ENCODE measurements at regions not wholly inside any gene's neighbourhood (a gene's known extent, or its start where the extent isn't known, plus 50 kb on each side); places are given as distances from the start of the nearest gene placed in this dataset.

DNA sequence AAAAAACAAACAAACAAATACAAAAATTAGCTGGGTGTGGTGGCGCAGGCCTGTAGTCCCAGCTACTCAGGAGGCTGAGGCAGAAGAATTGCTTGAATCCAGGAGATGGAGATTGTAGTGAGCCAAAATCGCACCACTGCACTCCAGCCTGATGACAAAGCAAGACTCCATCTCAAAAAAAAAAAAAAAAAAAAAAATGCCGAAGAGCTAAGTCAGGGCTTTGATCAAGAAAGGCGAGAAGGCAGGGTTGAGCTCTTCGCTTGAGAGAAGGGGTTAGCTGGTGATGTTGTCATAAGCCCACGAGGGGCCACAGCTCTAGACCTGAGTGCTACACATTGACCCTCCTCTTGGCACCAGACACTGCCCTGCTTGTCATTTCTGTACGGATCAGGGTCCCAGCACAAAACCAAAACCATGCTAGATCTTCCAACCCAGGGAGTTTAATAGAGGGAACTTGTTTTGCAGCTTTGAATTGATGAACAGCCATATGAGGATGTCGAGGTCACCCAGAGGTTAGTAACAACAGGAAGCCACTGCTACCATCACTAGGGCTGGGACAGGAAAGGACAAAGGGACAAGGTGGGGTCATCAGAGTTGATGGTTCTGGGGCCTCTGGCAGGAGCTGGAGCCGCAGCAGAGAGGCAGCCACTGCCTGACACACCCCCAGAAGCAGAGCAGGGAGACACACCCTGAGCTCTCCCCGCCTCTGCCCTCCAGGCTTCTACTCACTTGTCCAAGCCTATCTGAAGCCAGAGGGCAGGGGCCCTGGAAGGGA, 122.7 kb downstream of the SNX5 start:
- DNase-seq (peak in 1 of 2 donors; percentile 34), ATAC-seq (ENCODE audit: low FRiP score in 2 of 2) (no peak)
- TF ChIP-seq POLR2AphosphoS5 (IDR thresholded peaks at IDR 0.05) (peak; percentile 47 to 75), EP300 (IDR thresholded peaks at IDR 0.05) (peak in 2 of 4 donors; percentile 84 to 87), POLR2A (IDR thresholded peaks at IDR 0.05) (no peak)
- TF ChIP-seq, protein P1, sequence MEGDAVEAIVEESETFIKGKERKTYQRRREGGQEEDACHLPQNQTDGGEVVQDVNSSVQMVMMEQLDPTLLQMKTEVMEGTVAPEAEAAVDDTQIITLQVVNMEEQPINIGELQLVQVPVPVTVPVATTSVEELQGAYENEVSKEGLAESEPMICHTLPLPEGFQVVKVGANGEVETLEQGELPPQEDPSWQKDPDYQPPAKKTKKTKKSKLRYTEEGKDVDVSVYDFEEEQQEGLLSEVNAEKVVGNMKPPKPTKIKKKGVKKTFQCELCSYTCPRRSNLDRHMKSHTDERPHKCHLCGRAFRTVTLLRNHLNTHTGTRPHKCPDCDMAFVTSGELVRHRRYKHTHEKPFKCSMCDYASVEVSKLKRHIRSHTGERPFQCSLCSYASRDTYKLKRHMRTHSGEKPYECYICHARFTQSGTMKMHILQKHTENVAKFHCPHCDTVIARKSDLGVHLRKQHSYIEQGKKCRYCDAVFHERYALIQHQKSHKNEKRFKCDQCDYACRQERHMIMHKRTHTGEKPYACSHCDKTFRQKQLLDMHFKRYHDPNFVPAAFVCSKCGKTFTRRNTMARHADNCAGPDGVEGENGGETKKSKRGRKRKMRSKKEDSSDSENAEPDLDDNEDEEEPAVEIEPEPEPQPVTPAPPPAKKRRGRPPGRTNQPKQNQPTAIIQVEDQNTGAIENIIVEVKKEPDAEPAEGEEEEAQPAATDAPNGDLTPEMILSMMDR (IDR thresholded peaks at IDR 0.05) = peak in 1 of 6 experiments; percentile 5
- Histone ChIP-seq H3K4me1 (peaks cover 30 to 44% (median 40%) of the 10 kb centered on the region in 4 donors), H3K36me3 (no peaks in the 10 kb centered on the region), H3K27ac (peak overlapping the region in 3 of 4 donors; percentile 28 to 76 (median 41)), H3K27me3 (no peaks in the 10 kb centered on the region), H3K4me3 (no peak overlapping the region), H3K9me3 (no peaks in the 10 kb centered on the region)
- 60 to 62% methylated on average over 10 of the region's 10 CpGs for WGBS, 2 donors

DNA sequence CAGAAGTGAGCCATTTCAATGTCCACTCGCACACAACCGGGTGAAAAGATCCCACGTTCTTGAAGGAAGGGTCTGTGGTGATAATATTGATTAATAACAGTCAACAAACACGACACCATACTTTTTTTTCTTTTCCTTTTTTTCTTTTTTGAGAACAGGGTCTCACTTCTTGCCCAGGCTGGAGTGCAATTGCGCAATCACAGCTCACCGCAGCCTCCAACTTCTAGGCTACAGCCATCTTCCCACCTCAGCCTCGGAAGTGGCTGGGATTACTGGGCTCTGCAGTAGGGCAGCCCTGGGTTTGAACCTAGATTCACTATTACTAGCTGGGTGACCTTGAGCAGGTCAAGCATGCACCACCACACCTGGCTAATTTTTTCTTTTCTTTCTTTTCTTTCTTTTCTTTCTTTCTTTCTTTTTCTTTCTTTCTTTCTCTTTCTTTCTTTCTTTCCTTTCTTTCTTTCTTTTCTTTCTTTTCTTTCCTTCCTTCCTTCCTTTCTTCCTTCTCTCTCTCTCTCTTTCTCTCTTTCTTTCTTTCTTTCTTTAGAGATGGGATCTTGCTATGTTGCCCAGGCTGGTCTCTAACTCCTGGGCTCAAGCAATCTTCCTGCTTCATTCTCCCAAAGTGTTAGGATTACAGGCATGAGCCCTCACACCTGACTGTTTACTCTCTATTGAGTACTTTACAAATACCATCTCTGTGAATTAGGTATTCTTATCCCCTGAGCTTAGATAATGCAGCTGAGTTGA, 123.9 kb downstream of the SNX5 start:
- 85 to 86% methylated on average over 6 to 7 of the region's 7 CpGs for whole genome bisulfite sequencing, 2 donors
- TF ChIP-seq EP300 (IDR thresholded peaks at IDR 0.05) = no peak
- no peak for TF ChIP-seq POLR2A (IDR thresholded peaks at IDR 0.05)
- TF ChIP-seq, protein P1 (IDR thresholded peaks at IDR 0.05) = no peak
- TF ChIP-seq POLR2AphosphoS5 (IDR thresholded peaks at IDR 0.05) = no peak
- DNase-seq = no peak
- no peak overlapping the region for H3K4me3 ChIP-seq
- no peaks in the 10 kb centered on the region for H3K36me3 ChIP-seq
- H3K9me3 ChIP-seq = no peaks in the 10 kb centered on the region
- H3K4me1 ChIP-seq = peaks cover 24 to 41% (median 33%) of the 10 kb centered on the region in 4 donors
- H3K27me3 ChIP-seq = no peaks in the 10 kb centered on the region
- peak overlapping the region in 2 of 4 donors; percentile 76 to 88 for H3K27ac ChIP-seq
- no peak for ATAC-seq (ENCODE audit: low FRiP score in 2 of 2)

DNA sequence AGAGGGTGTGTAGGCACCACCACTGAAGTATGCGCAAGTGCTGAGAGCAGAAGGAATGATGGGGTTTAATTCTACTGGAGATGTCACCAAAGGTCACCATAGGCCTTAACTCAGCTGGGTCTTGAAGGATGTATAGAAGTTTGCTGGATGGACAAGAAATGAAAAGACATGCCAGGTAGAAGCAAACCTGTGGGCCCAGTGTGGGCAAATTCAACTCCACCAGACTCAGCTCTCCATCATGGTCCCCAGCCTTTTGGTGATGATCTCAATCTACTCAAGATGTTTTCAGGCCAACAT, 124.5 kb downstream of the SNX5 start:
- ATAC-seq (ENCODE audit: low FRiP score in 2 of 2) (no peak), DNase-seq (no peak)
- 91 to 94% methylated on average over 1 of the region's 1 CpG for WGBS, 2 donors
- Histone ChIP-seq H3K4me1 (peaks cover 24 to 41% (median 33%) of the 10 kb centered on the region in 4 donors), H3K27me3 (no peaks in the 10 kb centered on the region), H3K36me3 (no peaks in the 10 kb centered on the region), H3K27ac (peak overlapping the region; percentile 69 to 88 (median 76)), H3K9me3 (no peaks in the 10 kb centered on the region), H3K4me3 (no peak overlapping the region)
- TF ChIP-seq POLR2A (IDR thresholded peaks at IDR 0.05) (no peak), EP300 (IDR thresholded peaks at IDR 0.05) (no peak), POLR2AphosphoS5 (IDR thresholded peaks at IDR 0.05) (no peak)
- TF ChIP-seq, protein P1 (IDR thresholded peaks at IDR 0.05) = no peak

DNA sequence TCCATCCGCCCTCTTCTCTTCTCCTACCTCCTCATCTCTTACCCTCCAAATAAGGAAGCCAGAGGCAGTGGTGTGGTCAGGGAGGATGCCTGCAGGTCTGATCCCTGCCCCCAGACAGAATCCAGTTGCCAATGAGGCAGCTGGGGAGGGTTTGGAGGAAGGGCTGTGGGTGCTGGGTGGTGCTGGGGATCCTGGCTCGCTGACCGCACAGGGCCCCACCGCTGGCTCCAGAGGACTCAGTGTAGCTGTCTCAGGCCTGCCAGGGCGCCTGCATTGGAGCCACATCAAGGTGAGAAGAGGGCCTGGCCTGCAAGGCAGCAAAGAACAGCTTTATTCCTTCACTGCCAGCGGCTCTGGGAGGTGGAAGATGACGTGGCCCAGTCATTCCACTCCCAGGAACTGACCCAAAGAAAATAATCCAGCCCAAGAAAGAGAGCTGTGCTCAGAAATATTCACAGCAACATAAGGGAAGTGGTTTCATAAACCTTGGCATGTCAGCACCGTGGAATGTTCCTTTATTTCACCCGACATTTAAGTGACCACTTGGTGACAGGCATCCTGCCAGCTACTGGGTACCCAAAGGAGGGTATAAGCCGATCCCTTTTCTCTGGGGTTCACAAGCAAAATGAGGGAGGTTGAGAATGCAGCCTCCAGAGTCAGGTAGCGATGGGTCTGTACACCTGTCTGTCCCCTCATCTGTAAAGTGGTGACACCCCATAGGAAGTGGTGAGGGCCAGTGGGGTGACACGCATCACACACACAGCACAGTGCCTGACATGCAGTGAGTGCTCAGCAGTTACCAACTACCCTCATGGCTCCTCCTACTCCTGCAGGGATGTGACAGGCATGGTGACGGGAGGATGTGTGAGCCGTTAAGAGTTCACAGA, 125.1 kb downstream of the SNX5 start:
- Histone ChIP-seq H3K4me1 (peaks cover 24 to 41% (median 32%) of the 10 kb centered on the region in 4 donors), H3K27ac (peak overlapping the region; percentile 69 to 88 (median 76)), H3K4me3 (no peak overlapping the region), H3K27me3 (no peaks in the 10 kb centered on the region), H3K36me3 (no peaks in the 10 kb centered on the region), H3K9me3 (no peaks in the 10 kb centered on the region)
- WGBS, 2 donors = 39 to 53% methylated on average over 8 to 14 of the region's 14 CpGs
- DNase-seq (peak; percentile 43 to 50), ATAC-seq (ENCODE audit: low FRiP score in 2 of 2) (peak; percentile 56 to 80)
- TF ChIP-seq POLR2A (IDR thresholded peaks at IDR 0.05) (peak in 1 of 4 donors; percentile 36), POLR2AphosphoS5 (IDR thresholded peaks at IDR 0.05) (peak in 1 of 2 donors; percentile 46), EP300 (IDR thresholded peaks at IDR 0.05) (peak in 1 of 4 donors; percentile 25)
- TF ChIP-seq, protein P1 (IDR thresholded peaks at IDR 0.05) = no peak
